ENCODE measurements at regions not wholly inside any gene's neighbourhood (a gene's known extent, or its start where the extent isn't known, plus 50 kb on each side); places are given as distances from the start of the nearest gene placed in this dataset.

DNA sequence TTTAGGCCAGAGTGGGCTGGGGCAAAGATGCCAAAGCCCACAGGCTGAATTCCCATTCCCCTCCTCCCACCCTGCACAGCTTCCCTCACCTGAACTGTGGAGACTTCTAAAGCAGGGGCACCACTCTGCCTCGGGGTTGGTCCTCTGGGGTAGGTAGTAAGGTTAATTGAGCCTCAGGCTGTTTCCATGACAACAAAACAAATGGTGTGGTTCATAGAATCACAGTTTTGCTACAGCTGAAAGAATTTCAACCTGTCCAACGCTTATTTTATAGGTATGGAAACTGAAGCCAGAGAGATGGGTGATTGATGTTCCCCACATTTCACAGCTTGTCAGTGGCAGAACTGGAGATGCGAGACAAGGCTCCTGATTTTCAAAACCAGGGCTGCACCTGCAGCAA, 109.5 kb downstream of the SNX19 start:
- CTCF ChIA-PET: interaction anchor here (1.4 kb wide), 1 partner anchor 372 kb away, joined by 4 read pairs; no protein-coding TSS in a partner anchor

DNA sequence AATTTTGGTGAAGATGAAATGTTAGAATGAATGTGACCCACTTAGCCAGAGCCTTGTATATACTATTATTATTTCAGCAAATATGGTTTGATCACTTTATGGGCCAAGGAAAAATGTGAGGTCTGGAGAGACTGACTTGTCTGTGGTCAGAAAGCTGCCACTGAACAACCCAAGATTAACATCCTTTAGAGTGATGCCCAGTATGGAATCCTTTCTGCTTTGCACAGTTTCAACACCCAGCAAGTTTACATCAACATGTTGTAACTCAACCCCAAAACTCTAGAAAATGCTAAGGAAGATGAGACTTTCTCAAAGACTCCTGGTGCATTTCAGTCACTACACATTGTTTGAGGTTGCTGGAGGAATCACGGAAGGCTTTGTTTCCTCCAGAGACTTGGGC, 107.7 kb downstream of the SNX19 start:
- POLR2A ChIA-PET: no interaction called here
- Histone ChIP-seq H3K27ac (ENCODE audit: extremely low read depth, low read depth, low read length) (no peak overlapping the region), H3K4me1 (ENCODE audit: control insufficient read depth, insufficient read depth, low read length) (0 out of 2 replicates have a peak, but pooled peaks cover under 1% of the 10 kb centered on the region), H3K36me3 (ENCODE audit: control insufficient read depth in 2 of 2, insufficient read depth in 1 of 2, low read length in 2 of 2) (no peaks in the 10 kb centered on the region), H3K9me3 (ENCODE audit: control insufficient read depth, insufficient read depth, low read depth, low read length) (no peaks in the 10 kb centered on the region), H3K4me3 (ENCODE audit: low read depth, low read length) (no peak overlapping the region)
- CTCF ChIA-PET: interaction anchor here (0.6 kb wide), 1 partner anchor 946 kb away, joined by 6 read pairs; no protein-coding TSS in a partner anchor
- TF ChIP-seq, protein P1, sequence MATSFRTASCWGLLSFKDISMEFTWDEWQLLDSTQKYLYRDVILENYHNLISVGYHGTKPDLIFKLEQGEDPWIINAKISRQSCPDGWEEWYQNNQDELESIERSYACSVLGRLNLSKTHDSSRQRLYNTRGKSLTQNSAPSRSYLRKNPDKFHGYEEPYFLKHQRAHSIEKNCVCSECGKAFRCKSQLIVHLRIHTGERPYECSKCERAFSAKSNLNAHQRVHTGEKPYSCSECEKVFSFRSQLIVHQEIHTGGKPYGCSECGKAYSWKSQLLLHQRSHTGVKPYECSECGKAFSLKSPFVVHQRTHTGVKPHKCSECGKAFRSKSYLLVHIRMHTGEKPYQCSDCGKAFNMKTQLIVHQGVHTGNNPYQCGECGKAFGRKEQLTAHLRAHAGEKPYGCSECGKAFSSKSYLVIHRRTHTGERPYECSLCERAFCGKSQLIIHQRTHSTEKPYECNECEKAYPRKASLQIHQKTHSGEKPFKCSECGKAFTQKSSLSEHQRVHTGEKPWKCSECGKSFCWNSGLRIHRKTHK (tag by site-specific recombination; IDR thresholded peaks at IDR 0.05): no peak
- TF ChIP-seq ZNF521 (tag by site-specific recombination; IDR thresholded peaks at IDR 0.05) (no peak), ZNF157 (tag by site-specific recombination; IDR thresholded peaks at IDR 0.05) (no peak), ZNF777 (tag by site-specific recombination; IDR thresholded peaks at IDR 0.05; ENCODE audit: borderline replicate concordance) (no peak), ZNF658 (tag by site-specific recombination; IDR thresholded peaks at IDR 0.05) (no peak), MEIS1 (CRISPR knock-in tag; IDR thresholded peaks at IDR 0.05; ENCODE audit: borderline replicate concordance) (no peak), ZBTB1 (tag by site-specific recombination; IDR thresholded peaks at IDR 0.05) (no peak)
- TF ChIP-seq, protein P2, sequence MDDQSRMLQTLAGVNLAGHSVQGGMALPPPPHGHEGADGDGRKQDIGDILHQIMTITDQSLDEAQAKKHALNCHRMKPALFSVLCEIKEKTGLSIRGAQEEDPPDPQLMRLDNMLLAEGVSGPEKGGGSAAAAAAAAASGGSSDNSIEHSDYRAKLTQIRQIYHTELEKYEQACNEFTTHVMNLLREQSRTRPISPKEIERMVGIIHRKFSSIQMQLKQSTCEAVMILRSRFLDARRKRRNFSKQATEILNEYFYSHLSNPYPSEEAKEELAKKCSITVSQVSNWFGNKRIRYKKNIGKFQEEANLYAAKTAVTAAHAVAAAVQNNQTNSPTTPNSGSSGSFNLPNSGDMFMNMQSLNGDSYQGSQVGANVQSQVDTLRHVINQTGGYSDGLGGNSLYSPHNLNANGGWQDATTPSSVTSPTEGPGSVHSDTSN (CRISPR knock-in tag; IDR thresholded peaks at IDR 0.05): no peak

More for the DNA sequence above, 109.5 kb downstream of the SNX19 start:
- TF ChIP-seq ZNF624 (tag by site-specific recombination; IDR thresholded peaks at IDR 0.05) (no peak), ZNF791 (tag by site-specific recombination; IDR thresholded peaks at IDR 0.05) (no peak), ZNF610 (tag by site-specific recombination; IDR thresholded peaks at IDR 0.05; ENCODE audit: borderline replicate concordance) (no peak), ZNF768 (tag by site-specific recombination; IDR thresholded peaks at IDR 0.05) (no peak), ZNF394 (tag by site-specific recombination; IDR thresholded peaks at IDR 0.05; ENCODE audit: borderline replicate concordance) (no peak), ZNF274 (IDR thresholded peaks at IDR 0.05; ENCODE audit: low read length) (no peak), ZNF274 (tag by site-specific recombination; IDR thresholded peaks at IDR 0.05; ENCODE audit: borderline replicate concordance) (no peak), ZNF266 (tag by site-specific recombination; IDR thresholded peaks at IDR 0.05; ENCODE audit: low read depth) (no peak), SP2 (tag by site-specific recombination; IDR thresholded peaks at IDR 0.05) (no peak), GLIS2 (tag by site-specific recombination; IDR thresholded peaks at IDR 0.05) (no peak), SCRT2 (tag by site-specific recombination; IDR thresholded peaks at IDR 0.05) (no peak)
- TF ChIP-seq, protein P3, sequence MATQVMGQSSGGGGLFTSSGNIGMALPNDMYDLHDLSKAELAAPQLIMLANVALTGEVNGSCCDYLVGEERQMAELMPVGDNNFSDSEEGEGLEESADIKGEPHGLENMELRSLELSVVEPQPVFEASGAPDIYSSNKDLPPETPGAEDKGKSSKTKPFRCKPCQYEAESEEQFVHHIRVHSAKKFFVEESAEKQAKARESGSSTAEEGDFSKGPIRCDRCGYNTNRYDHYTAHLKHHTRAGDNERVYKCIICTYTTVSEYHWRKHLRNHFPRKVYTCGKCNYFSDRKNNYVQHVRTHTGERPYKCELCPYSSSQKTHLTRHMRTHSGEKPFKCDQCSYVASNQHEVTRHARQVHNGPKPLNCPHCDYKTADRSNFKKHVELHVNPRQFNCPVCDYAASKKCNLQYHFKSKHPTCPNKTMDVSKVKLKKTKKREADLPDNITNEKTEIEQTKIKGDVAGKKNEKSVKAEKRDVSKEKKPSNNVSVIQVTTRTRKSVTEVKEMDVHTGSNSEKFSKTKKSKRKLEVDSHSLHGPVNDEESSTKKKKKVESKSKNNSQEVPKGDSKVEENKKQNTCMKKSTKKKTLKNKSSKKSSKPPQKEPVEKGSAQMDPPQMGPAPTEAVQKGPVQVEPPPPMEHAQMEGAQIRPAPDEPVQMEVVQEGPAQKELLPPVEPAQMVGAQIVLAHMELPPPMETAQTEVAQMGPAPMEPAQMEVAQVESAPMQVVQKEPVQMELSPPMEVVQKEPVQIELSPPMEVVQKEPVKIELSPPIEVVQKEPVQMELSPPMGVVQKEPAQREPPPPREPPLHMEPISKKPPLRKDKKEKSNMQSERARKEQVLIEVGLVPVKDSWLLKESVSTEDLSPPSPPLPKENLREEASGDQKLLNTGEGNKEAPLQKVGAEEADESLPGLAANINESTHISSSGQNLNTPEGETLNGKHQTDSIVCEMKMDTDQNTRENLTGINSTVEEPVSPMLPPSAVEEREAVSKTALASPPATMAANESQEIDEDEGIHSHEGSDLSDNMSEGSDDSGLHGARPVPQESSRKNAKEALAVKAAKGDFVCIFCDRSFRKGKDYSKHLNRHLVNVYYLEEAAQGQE (tag by site-specific recombination; IDR thresholded peaks at IDR 0.05): no peak
- POLR2A ChIA-PET: no interaction called here
- no peak overlapping the region for H3K4me3 ChIP-seq (ENCODE audit: low read depth, low read length)
- no peaks in the 10 kb centered on the region for H3K36me3 ChIP-seq (ENCODE audit: control insufficient read depth in 2 of 2, insufficient read depth in 1 of 2, low read length in 2 of 2)
- H3K9me3 ChIP-seq (ENCODE audit: control insufficient read depth, insufficient read depth, low read depth, low read length): no peaks in the 10 kb centered on the region
- H3K4me1 ChIP-seq (ENCODE audit: control insufficient read depth, insufficient read depth, low read length): no peaks in the 10 kb centered on the region
- no peak overlapping the region for H3K27ac ChIP-seq (ENCODE audit: extremely low read depth, low read depth, low read length)
